PC-3 (cell line): ENCODE measurements at regions not wholly inside any gene's neighbourhood (a gene's known extent, or its start where the extent isn't known, plus 50 kb on each side); places are given as distances from the start of the nearest gene placed in this dataset.

Experiments
- CTCF ChIP-seq: fragments of 300-600 bp; sonication (generic); conservative IDR thresholded peaks from 2 replicates; pipeline ENCODE4 v1.5.1; 2017; ENCODE audit warnings: antibody characterized with exemption, low read depth, mild to moderate bottlenecking, low read length
- EZH2 ChIP-seq: fragments of 300-600 bp; sonication (generic); IDR thresholded peaks from one replicate; pipeline ENCODE4 v1.6.1; 2017; ENCODE audit warnings: antibody characterized with exemption, mild to moderate bottlenecking, low read length; ENCODE audit not compliant: unreplicated experiment
- EZH2phosphoT487 ChIP-seq: fragments of 300-600 bp; sonication (generic); IDR thresholded peaks from 2 replicates; pipeline ENCODE4 v1.6.1; 2018; ENCODE audit warnings: mild to moderate bottlenecking, antibody characterized with exemption, low read length, borderline replicate concordance

GRCh38 chr2:118577202-118577601 is 270.2 kb downstream of the EN1 start:
- TF ChIP-seq EZH2 (no peak), CTCF (no peak), EZH2phosphoT487 (no peak)
